Spleen (tissue), 7 donors: ENCODE measurements at regions not wholly inside any gene's neighbourhood (a gene's known extent, or its start where the extent isn't known, plus 50 kb on each side); places are given as distances from the start of the nearest gene placed in this dataset.

Experiments
- POLR2A ChIP-seq, 3 donors: fragments of 450-650 bp; IDR thresholded peaks; one replicate each; pipeline ENCODE4 v1.5.1; 2017; ENCODE audit warnings: antibody characterized with exemption in 3 of 3, mild to moderate bottlenecking in 1 of 3
- POLR2AphosphoS5 ChIP-seq, 3 donors: sonication (generic); formaldehyde crosslinking; IDR thresholded peaks; one replicate each; pipeline ENCODE4 v1.5.1; 2017; ENCODE audit warnings: antibody characterized with exemption in 3 of 3
- TF ChIP-seq, protein P1 (sequence below), 11 experiments: fragments of 200-600 bp in 7 of 11; fragments of 450-650 bp in 4 of 11; sonication (generic) in 4 of 11; IDR thresholded peaks in 8 of 11; conservative IDR thresholded peaks in 3 of 11; 1 replicate in 7 of 11; 2 replicates in 4 of 11; pipeline versions ENCODE4 v1.4.0 to v1.8.0; 2016 to 2021; ENCODE audit warnings: antibody characterized with exemption in 11 of 11, inconsistent platforms in 4 of 11, mild to moderate bottlenecking in 1 of 11
- donor health status: DM: no; HTN: no; CAD: no; lungs with moderate emphysema.
- donor health status: DM: no; HTN: no; CAD: no.
- donor health status: DM: no; HTN: no; CAD: no.

GRCh38 chr6:81475646-81476045 is 276.8 kb downstream of the TENT5A start:
- TF ChIP-seq, protein P1, sequence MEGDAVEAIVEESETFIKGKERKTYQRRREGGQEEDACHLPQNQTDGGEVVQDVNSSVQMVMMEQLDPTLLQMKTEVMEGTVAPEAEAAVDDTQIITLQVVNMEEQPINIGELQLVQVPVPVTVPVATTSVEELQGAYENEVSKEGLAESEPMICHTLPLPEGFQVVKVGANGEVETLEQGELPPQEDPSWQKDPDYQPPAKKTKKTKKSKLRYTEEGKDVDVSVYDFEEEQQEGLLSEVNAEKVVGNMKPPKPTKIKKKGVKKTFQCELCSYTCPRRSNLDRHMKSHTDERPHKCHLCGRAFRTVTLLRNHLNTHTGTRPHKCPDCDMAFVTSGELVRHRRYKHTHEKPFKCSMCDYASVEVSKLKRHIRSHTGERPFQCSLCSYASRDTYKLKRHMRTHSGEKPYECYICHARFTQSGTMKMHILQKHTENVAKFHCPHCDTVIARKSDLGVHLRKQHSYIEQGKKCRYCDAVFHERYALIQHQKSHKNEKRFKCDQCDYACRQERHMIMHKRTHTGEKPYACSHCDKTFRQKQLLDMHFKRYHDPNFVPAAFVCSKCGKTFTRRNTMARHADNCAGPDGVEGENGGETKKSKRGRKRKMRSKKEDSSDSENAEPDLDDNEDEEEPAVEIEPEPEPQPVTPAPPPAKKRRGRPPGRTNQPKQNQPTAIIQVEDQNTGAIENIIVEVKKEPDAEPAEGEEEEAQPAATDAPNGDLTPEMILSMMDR (IDR thresholded peaks at IDR 0.05 in 8 of 11, conservative IDR thresholded peaks at IDR 0.05 in 3 of 11): no peak
- no peak for TF ChIP-seq POLR2A (IDR thresholded peaks at IDR 0.05)
- no peak for TF ChIP-seq POLR2AphosphoS5 (IDR thresholded peaks at IDR 0.05)
